SK-N-SH (cell line): ENCODE measurements at regions not wholly inside any gene's neighbourhood (a gene's known extent, or its start where the extent isn't known, plus 50 kb on each side); places are given as distances from the start of the nearest gene placed in this dataset.

Source experiments
- CTCF ChIA-PET: fragments of 300-600, 350-600 bp; formaldehyde crosslinking; extraction: SDS; loops from one replicate; lab custom pipeline; 2021; lab: Yijun Ruan, JAX
- POLR2A ChIA-PET: fragments of 350-600 bp; sonication (Branson Sonifier 250); formaldehyde crosslinking; extraction: SDS; loops from one replicate; lab custom pipeline; 2020; ENCODE audit warnings: antibody characterized with exemption, inconsistent platforms; lab: Yijun Ruan, JAX
- DNase-seq: peaks from one replicate; pipeline ENCODE4 v3.0.0; 2012
- H2AFZ ChIP-seq: fragments of 200-600 bp; sonication (generic); 2 replicates; pipeline ENCODE4 v1.8.1; 2016; ENCODE audit warnings: antibody characterized with exemption, mild to moderate bottlenecking, low read depth
- H3F3A ChIP-seq: fragments of 200-600 bp; sonication (generic); replicated peaks from 2 replicates; pipeline ENCODE3; 2016; ENCODE audit warnings: antibody characterized with exemption, mild to moderate bottlenecking; ENCODE audit not compliant: insufficient read depth
- H3K27ac ChIP-seq, 2 experiments: fragments of 200-500 bp in 1 of 2; fragments of 200-600 bp in 1 of 2; sonication (Bioruptor generic) in 1 of 2; sonication (generic), shearing (Covaris generic) in 1 of 2; 2 replicates each; pipeline versions ENCODE4 v1.5.1 to v1.6.1; 2014 to 2016; ENCODE audit warnings: low read depth in 2 of 2, inconsistent platforms in 1 of 2, low read length in 1 of 2, mild to moderate bottlenecking in 1 of 2, mixed read lengths in 1 of 2
- H3K27me3 ChIP-seq: fragments of 200-600 bp; sonication (generic), shearing (Covaris generic); 2 replicates; pipeline ENCODE4 v1.6.1; 2016; ENCODE audit warnings: mixed run types; ENCODE audit not compliant: insufficient read depth
- H3K36me3 ChIP-seq, 2 experiments: fragments of 200-500 bp in 1 of 2; fragments of 200-600 bp in 1 of 2; sonication (Bioruptor generic) in 1 of 2; sonication (generic) in 1 of 2; replicated peaks in 1 of 2; 2 replicates each; pipeline versions ENCODE3 to v1.5.1; 2014 to 2016; ENCODE audit warnings: low read length in 1 of 2, mild to moderate bottlenecking in 1 of 2; ENCODE audit not compliant: insufficient read depth in 2 of 2, control insufficient read depth in 1 of 2
- H3K4me1 ChIP-seq, 2 experiments: fragments of 200-500 bp in 1 of 2; fragments of 200-600 bp in 1 of 2; sonication (Bioruptor generic) in 1 of 2; sonication (generic), shearing (Covaris generic) in 1 of 2; 2 replicates each; pipeline versions ENCODE4 v1.5.1 to v1.6.1; 2014 to 2016; ENCODE audit warnings: low read depth in 1 of 2, low read length in 1 of 2, mixed run types in 1 of 2; ENCODE audit not compliant: insufficient read depth in 2 of 2, control insufficient read depth in 1 of 2
- H3K4me2 ChIP-seq: fragments of 200-600 bp; sonication (generic), shearing (Covaris generic); 2 replicates; pipeline ENCODE4 v1.6.1; 2017; ENCODE audit warnings: mixed run types
- H3K4me3 ChIP-seq, 2 experiments: fragments of 200-500 bp in 1 of 2; fragments of 200-600 bp in 1 of 2; sonication (Bioruptor generic) in 1 of 2; sonication (generic), shearing (Covaris generic) in 1 of 2; 2 replicates each; pipeline versions ENCODE4 v1.5.1 to v1.8.1; 2014 to 2016; ENCODE audit warnings: low read depth in 2 of 2, inconsistent platforms in 1 of 2, low read length in 1 of 2, mild to moderate bottlenecking in 1 of 2, mixed read lengths in 1 of 2, moderate library complexity in 1 of 2
- H3K79me2 ChIP-seq: fragments of 200-600 bp; sonication (generic); 2 replicates; pipeline ENCODE4 v1.8.1; 2017; ENCODE audit warnings: mild to moderate bottlenecking; ENCODE audit not compliant: insufficient read depth
- H3K9ac ChIP-seq: fragments of 200-600 bp; sonication (generic); 2 replicates; pipeline ENCODE4 v1.6.1; 2017; ENCODE audit warnings: mixed run types
- H3K9me2 ChIP-seq: fragments of 200-600 bp; sonication (generic); 2 replicates; pipeline ENCODE4 v1.6.1; 2017; ENCODE audit warnings: mixed run types
- H3K9me3 ChIP-seq: fragments of 200-600 bp; sonication (generic); 2 replicates; pipeline ENCODE4 v1.6.1; 2017; ENCODE audit warnings: mixed run types, mild to moderate bottlenecking, moderate library complexity
- H4K20me1 ChIP-seq: fragments of 200-600 bp; sonication (generic); 2 replicates; pipeline ENCODE4 v1.6.1; 2017; ENCODE audit warnings: mild to moderate bottlenecking, mixed run types; ENCODE audit not compliant: insufficient read depth
- GABPA ChIP-seq: IDR thresholded peaks from 2 replicates; pipeline ENCODE4 v1.4.0; 2012; ENCODE audit warnings: low read depth, mild to moderate bottlenecking
- GATA2 ChIP-seq: sonication (generic); formaldehyde crosslinking; IDR thresholded peaks from 2 replicates; pipeline ENCODE4 v1.5.0; 2020; ENCODE audit warnings: mild to moderate bottlenecking, missing genetic modification reagents
- IRF3 ChIP-seq: fragments of 150-350 bp; IDR thresholded peaks from 2 replicates; pipeline ENCODE4 v1.6.1; 2016; ENCODE audit warnings: mild to moderate bottlenecking, low read depth, low read length
- JUND ChIP-seq: IDR thresholded peaks from 2 replicates; pipeline ENCODE4 v1.4.0; 2012
- MXI1 ChIP-seq: IDR thresholded peaks from 2 replicates; pipeline ENCODE4 v1.6.1; 2012; ENCODE audit warnings: mild to moderate bottlenecking, low read depth, low read length, improper control_type of control experiment
- PBX3 ChIP-seq: IDR thresholded peaks from 2 replicates; pipeline ENCODE4; 2012
- RAD21 ChIP-seq: IDR thresholded peaks from 2 replicates; pipeline ENCODE4 v1.6.1; 2012; ENCODE audit warnings: mild to moderate bottlenecking, low read length
- REST ChIP-seq: IDR thresholded peaks from 2 replicates; pipeline ENCODE4 v1.6.1; 2012; ENCODE audit warnings: mild to moderate bottlenecking, low read depth, low read length, moderate library complexity
- RFX5 ChIP-seq: IDR thresholded peaks from 2 replicates; pipeline ENCODE4 v1.6.1; 2012; ENCODE audit warnings: mild to moderate bottlenecking, improper control_type of control experiment, low read length
- SMC3 ChIP-seq: IDR thresholded peaks from 2 replicates; pipeline ENCODE4 v1.6.1; 2012; ENCODE audit warnings: low read depth, low read length, improper control_type of control experiment
- TEAD4 ChIP-seq: IDR thresholded peaks from 2 replicates; pipeline ENCODE4 v1.4.0; 2012; ENCODE audit warnings: mild to moderate bottlenecking, borderline replicate concordance; ENCODE audit not compliant: insufficient read depth
- YY1 ChIP-seq: IDR thresholded peaks from 2 replicates; pipeline ENCODE4 v1.4.0; 2012; ENCODE audit warnings: low read depth, mild to moderate bottlenecking
- WGBS: methylation state at CpG from one replicate; pipeline ENCODE4 v1.1.6; 2017; ENCODE audit warnings: low lambda C conversion rate; 5-methylcytosine and 5-hydroxymethylcytosine counted together
- TF ChIP-seq, protein P1 (sequence below): fragments of 200-600 bp; sonication (generic); IDR thresholded peaks from 2 replicates; pipeline ENCODE4 v1.6.1; 2017; ENCODE audit warnings: antibody characterized with exemption, mild to moderate bottlenecking, moderate library complexity

DNA sequence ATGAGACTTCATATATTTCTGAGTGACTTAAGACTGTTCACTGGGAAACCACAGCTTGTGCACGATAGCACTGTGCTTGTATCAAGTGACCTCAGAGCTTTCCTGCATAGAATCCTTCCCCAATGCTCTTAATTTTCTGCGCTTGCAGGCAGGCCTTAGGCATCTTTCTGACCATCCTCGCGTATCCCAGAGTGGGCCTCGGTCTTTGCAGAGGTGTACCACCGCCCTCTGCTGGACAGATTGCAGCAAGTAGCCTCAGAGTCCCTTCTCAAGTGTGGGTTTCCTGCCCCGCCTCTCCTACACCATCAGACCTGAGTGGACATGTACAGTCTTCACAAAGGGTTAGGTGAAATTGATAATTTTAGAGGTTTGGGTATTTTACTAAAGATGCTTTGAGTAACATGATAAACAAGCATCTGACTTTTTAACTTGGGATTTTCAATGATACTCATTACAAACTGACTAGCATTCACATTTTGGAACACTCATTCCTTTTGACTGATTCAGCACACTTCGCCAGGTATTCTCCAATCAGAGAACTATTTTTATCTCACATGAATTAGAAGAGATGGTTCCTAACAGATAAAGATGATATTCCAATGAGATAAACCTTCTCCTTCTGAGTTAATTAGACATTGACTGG lies 246.5 kb upstream of the USP25 start:
- no peaks in the 10 kb centered on the region for H3K36me3 ChIP-seq
- no peaks in the 10 kb centered on the region for H3K4me1 ChIP-seq
- no peak overlapping the region for H2AFZ ChIP-seq
- H3K27me3 ChIP-seq, result no peaks in the 10 kb centered on the region; the same call in 1 of the 2 replicates
- H4K20me1 ChIP-seq, result no peaks in the 10 kb centered on the region
- H3K27ac ChIP-seq, result no peak overlapping the region
- peak overlapping the region in 1 of 2 experiments; percentile 35; a peak in 1 of 4 replicates for H3K4me3 ChIP-seq
- no peak overlapping the region for H3K4me2 ChIP-seq
- DNase-seq, result peak; percentile 57
- POLR2A ChIA-PET, result no interaction called here
- H3K79me2 ChIP-seq, result no peaks in the 10 kb centered on the region
- no peaks in the 10 kb centered on the region for H3F3A ChIP-seq
- WGBS, result 14% methylated on average over 8 of the region's 8 CpGs
- H3K9me2 ChIP-seq, result no peaks in the 10 kb centered on the region
- no peaks in the 10 kb centered on the region for H3K9me3 ChIP-seq
- TF ChIP-seq, protein P1, sequence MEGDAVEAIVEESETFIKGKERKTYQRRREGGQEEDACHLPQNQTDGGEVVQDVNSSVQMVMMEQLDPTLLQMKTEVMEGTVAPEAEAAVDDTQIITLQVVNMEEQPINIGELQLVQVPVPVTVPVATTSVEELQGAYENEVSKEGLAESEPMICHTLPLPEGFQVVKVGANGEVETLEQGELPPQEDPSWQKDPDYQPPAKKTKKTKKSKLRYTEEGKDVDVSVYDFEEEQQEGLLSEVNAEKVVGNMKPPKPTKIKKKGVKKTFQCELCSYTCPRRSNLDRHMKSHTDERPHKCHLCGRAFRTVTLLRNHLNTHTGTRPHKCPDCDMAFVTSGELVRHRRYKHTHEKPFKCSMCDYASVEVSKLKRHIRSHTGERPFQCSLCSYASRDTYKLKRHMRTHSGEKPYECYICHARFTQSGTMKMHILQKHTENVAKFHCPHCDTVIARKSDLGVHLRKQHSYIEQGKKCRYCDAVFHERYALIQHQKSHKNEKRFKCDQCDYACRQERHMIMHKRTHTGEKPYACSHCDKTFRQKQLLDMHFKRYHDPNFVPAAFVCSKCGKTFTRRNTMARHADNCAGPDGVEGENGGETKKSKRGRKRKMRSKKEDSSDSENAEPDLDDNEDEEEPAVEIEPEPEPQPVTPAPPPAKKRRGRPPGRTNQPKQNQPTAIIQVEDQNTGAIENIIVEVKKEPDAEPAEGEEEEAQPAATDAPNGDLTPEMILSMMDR, result peak; percentile 88
- TF ChIP-seq GATA2 (CRISPR knock-in tag) (no peak), IRF3 (no peak), RAD21 (peak; percentile 88), SMC3 (peak; percentile 81)
- TF ChIP-seq, all 33 proteins: peak for 3
- CTCF ChIA-PET, result interaction anchor here (0.6 to 2.5 kb wide), 33 partner anchors 9 to 1174 kb away, joined by 3 to 21 read pairs (median 3); no protein-coding TSS in a partner anchor
- H3K9ac ChIP-seq, result no peak overlapping the region

GRCh38 chr21:15486460-15487195 lies 243.2 kb upstream of the USP25 start:
- Histone ChIP-seq H3K4me1 (no peaks in the 10 kb centered on the region), H3K79me2 (no peaks in the 10 kb centered on the region), H3K9ac (no peak overlapping the region), H2AFZ (no peak overlapping the region), H3K27me3 (no peaks in the 10 kb centered on the region; the same call in 1 of the 2 replicates), H3K4me2 (no peak overlapping the region), H3F3A (no peaks in the 10 kb centered on the region), H3K9me3 (no peaks in the 10 kb centered on the region), H3K36me3 (no peaks in the 10 kb centered on the region), H3K4me3 (no peak overlapping the region), H3K27ac (no peak overlapping the region), H4K20me1 (no peaks in the 10 kb centered on the region), H3K9me2 (no peaks in the 10 kb centered on the region)
- 60% methylated on average over 11 of the region's 11 CpGs for WGBS
- ChIA-PET CTCF (interaction anchor here (0.6 to 1.1 kb wide), 2 partner anchors 72 to 79 kb away, joined by 3 read pairs; no protein-coding TSS in a partner anchor), POLR2A (no interaction called here)
- DNase-seq, result no peak
- no peak for TF ChIP-seq REST
- TF ChIP-seq GABPA, result no peak
- TF ChIP-seq RFX5, result no peak
- TF ChIP-seq, protein P1, result no peak
- no peak for TF ChIP-seq SMC3
- TF ChIP-seq JUND, result no peak
- no peak for TF ChIP-seq PBX3
- TF ChIP-seq YY1, result no peak
- no peak for TF ChIP-seq MXI1
- TF ChIP-seq TEAD4, result no peak
